WTC11 (cell line): ENCODE measurements at regions not wholly inside any gene's neighbourhood (a gene's known extent, or its start where the extent isn't known, plus 50 kb on each side); places are given as distances from the start of the nearest gene placed in this dataset.

ENCODE experiments used
- ATAC-seq: fragments of 200-7000 bp; cut with Tn5 transposase; 2 replicates; pipeline ENCODE4 v1.10.0; 2021; ENCODE audit warnings: mild to moderate bottlenecking, moderate library complexity
- CTCF ChIA-PET: fragments of 300-600 bp; sonication (Branson Sonifier 250); formaldehyde crosslinking; loops from one replicate; lab custom pipeline; 2021; ENCODE audit warnings: antibody characterized with exemption; lab: Charles Lee
- POLR2A ChIA-PET: fragments of 350-600 bp; sonication (Branson Sonifier 250); formaldehyde crosslinking; loops from one replicate; lab custom pipeline; 2021; ENCODE audit warnings: antibody characterized with exemption; lab: Charles Lee
- DNase-seq: peaks from one replicate; pipeline ENCODE4 v3.0.0; 2021; ENCODE audit warnings: low spot score
- H3K27ac Mint-ChIP-seq: 2 replicates; pipeline ENCODE4 v1.8.0; 2021; ENCODE audit warnings: mixed read lengths
- H3K27me3 Mint-ChIP-seq: 2 replicates; pipeline ENCODE4 v1.8.0; 2021; ENCODE audit warnings: low read depth, mild to moderate bottlenecking, moderate library complexity, mixed read lengths
- H3K36me3 Mint-ChIP-seq: 2 replicates; pipeline ENCODE4 v1.8.0; 2021; ENCODE audit warnings: mixed read lengths
- H3K4me1 Mint-ChIP-seq: 2 replicates; pipeline ENCODE4 v1.8.0; 2022; ENCODE audit warnings: mixed read lengths
- H3K4me3 Mint-ChIP-seq: 2 replicates; pipeline ENCODE4 v1.8.0; 2021; ENCODE audit warnings: mild to moderate bottlenecking, moderate library complexity, mixed read lengths
- H3K9me3 Mint-ChIP-seq: 2 replicates; pipeline ENCODE4 v1.8.0; 2021; ENCODE audit warnings: mixed read lengths
- ATF1 ChIP-seq: sonication (generic); formaldehyde crosslinking; IDR thresholded peaks from 2 replicates; pipeline ENCODE4 v1.8.1; 2023; ENCODE audit warnings: mild to moderate bottlenecking, moderate library complexity, missing genetic modification reagents
- CBFB ChIP-seq: sonication (generic); formaldehyde crosslinking; IDR thresholded peaks from 2 replicates; pipeline ENCODE4 v1.8.1; 2022; ENCODE audit warnings: mild to moderate bottlenecking, low read depth, missing genetic modification reagents
- CDX4 ChIP-seq: fragments of 250-450 bp; sonication (Bioruptor Pico); IDR thresholded peaks from 2 replicates; pipeline ENCODE4 v1.9.0; 2021; ENCODE audit warnings: moderate library complexity, mild to moderate bottlenecking, inconsistent platforms, borderline replicate concordance
- FOXP4 ChIP-seq: sonication (generic); formaldehyde crosslinking; IDR thresholded peaks from 2 replicates; pipeline ENCODE4 v1.8.0; 2022; ENCODE audit warnings: mild to moderate bottlenecking, missing genetic modification reagents
- GABPB1 ChIP-seq: sonication (generic); formaldehyde crosslinking; IDR thresholded peaks from 2 replicates; pipeline ENCODE4 v1.8.1; 2023; ENCODE audit warnings: mild to moderate bottlenecking, missing genetic modification reagents
- JUN ChIP-seq: sonication (generic); formaldehyde crosslinking; IDR thresholded peaks from 2 replicates; pipeline ENCODE4 v1.8.0; 2023; ENCODE audit warnings: mild to moderate bottlenecking, missing genetic modification reagents
- KAT7 ChIP-seq: sonication (generic); formaldehyde crosslinking; IDR thresholded peaks from 2 replicates; pipeline ENCODE4 v1.8.1; 2023; ENCODE audit warnings: missing genetic modification reagents, mild to moderate bottlenecking, borderline replicate concordance
- NR1H2 ChIP-seq: sonication (generic); formaldehyde crosslinking; IDR thresholded peaks from 2 replicates; pipeline ENCODE4 v1.9.0; 2021; ENCODE audit warnings: mild to moderate bottlenecking, moderate library complexity, missing genetic modification reagents
- OVOL2 ChIP-seq: fragments of 250-450 bp; sonication (Bioruptor Pico); IDR thresholded peaks from 2 replicates; pipeline ENCODE4 v1.9.0; 2021; ENCODE audit warnings: mild to moderate bottlenecking, borderline replicate concordance
- PRDM15 ChIP-seq: sonication (generic); formaldehyde crosslinking; IDR thresholded peaks from 2 replicates; pipeline ENCODE4 v1.8.0; 2022; ENCODE audit warnings: missing genetic modification reagents
- RELA ChIP-seq: sonication (generic); formaldehyde crosslinking; IDR thresholded peaks from 2 replicates; pipeline ENCODE4 v1.8.1; 2022; ENCODE audit warnings: missing genetic modification reagents, mild to moderate bottlenecking, borderline replicate concordance
- SP1 ChIP-seq: sonication (generic); formaldehyde crosslinking; conservative IDR thresholded peaks from 2 replicates; pipeline ENCODE4 v1.8.1; 2022; ENCODE audit warnings: missing genetic modification reagents
- TCF7 ChIP-seq: sonication (generic); formaldehyde crosslinking; IDR thresholded peaks from 2 replicates; pipeline ENCODE4 v1.8.0; 2022; ENCODE audit warnings: mild to moderate bottlenecking, low read depth, missing genetic modification reagents, moderate library complexity
- TEAD4 ChIP-seq: sonication (generic); formaldehyde crosslinking; IDR thresholded peaks from 2 replicates; pipeline ENCODE4 v1.8.0; 2022; ENCODE audit warnings: mild to moderate bottlenecking, missing genetic modification reagents
- ZMAT4 ChIP-seq: fragments of 250-450 bp; sonication (Bioruptor Pico); IDR thresholded peaks from 2 replicates; pipeline ENCODE4 v1.9.0; 2021; ENCODE audit warnings: mild to moderate bottlenecking
- ZNF396 ChIP-seq: fragments of 250-450 bp; sonication (Bioruptor Pico); IDR thresholded peaks from 2 replicates; pipeline ENCODE4 v1.8.0; 2021; ENCODE audit warnings: mild to moderate bottlenecking, moderate library complexity, borderline replicate concordance
- ZNF423 ChIP-seq: fragments of 250-450 bp; sonication (Bioruptor Pico); IDR thresholded peaks from 2 replicates; pipeline ENCODE4 v2.1.2; 2022; ENCODE audit warnings: mild to moderate bottlenecking, moderate library complexity
- TF ChIP-seq, protein P1 (sequence below): sonication (generic); formaldehyde crosslinking; IDR thresholded peaks from 2 replicates; pipeline ENCODE4 v1.8.1; 2022; ENCODE audit warnings: low read depth, mild to moderate bottlenecking, moderate library complexity, missing genetic modification reagents, borderline replicate concordance
- TF ChIP-seq, protein P2 (sequence below): sonication (generic); formaldehyde crosslinking; conservative IDR thresholded peaks from 2 replicates; pipeline ENCODE4 v1.8.1; 2023; ENCODE audit warnings: mild to moderate bottlenecking, low read depth, missing genetic modification reagents, moderate library complexity

DNA sequence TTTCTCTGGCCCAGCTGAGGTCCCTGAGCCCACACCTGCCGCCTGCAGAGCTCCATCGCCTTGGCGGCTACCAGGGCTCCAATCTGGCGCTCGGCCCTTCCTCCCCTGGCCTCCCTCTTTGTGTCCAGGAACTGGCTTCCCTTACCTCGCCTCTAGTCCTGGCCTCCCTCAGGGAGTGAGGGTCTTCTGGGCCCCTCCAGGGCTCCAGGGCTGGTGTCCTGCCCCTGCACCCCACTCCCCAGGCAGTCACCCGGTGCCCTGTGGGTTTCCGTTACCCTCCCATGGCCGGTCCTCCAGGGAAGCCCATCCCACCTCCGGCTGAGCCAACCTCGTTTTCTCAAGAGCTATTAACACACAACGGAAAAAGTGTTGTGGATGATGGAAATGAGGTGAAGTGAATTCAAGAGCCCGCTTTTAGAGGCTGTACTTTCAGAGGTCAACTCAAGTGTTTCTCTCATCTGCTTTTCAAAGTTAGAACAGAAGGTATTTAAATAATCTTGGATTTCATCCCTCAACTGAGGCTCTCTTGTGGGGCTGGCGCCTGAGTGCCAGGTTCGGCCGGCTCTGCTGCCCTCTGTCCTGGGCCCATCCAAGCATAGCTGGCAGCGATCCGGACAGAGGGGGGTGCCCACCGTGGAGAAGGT lies 131.9 kb downstream of the ASB1 start:
- ATAC-seq (no peak), DNase-seq (no peak)
- Mint-ChIP-seq H3K27me3 (no peaks in the 10 kb centered on the region; the same call in 1 of the 2 replicates), H3K9me3 (no peaks in the 10 kb centered on the region), H3K27ac (no peak overlapping the region), H3K4me3 (no peak overlapping the region), H3K36me3 (no peaks in the 10 kb centered on the region), H3K4me1 (peaks cover 7% of the 10 kb centered on the region)
- ChIA-PET CTCF (interaction anchor here (0.5 to 2.2 kb wide), 2 partner anchors 22 to 35 kb away, joined by 5 to 10 read pairs; no protein-coding TSS in a partner anchor), POLR2A (no interaction called here)
- TF ChIP-seq KAT7 (no peak), RELA (CRISPR knock-in tag) (no peak), ZMAT4 (CRISPR knock-in tag) (no peak), ATF1 (no peak), TCF7 (CRISPR knock-in tag) (no peak), CBFB (CRISPR knock-in tag) (no peak), NR1H2 (CRISPR knock-in tag) (no peak), ZNF396 (CRISPR knock-in tag) (no peak), OVOL2 (CRISPR knock-in tag) (no peak), SP1 (no peak), GABPB1 (no peak), TEAD4 (CRISPR knock-in tag) (no peak), CDX4 (CRISPR knock-in tag) (no peak), ZNF423 (CRISPR knock-in tag) (no peak), FOXP4 (CRISPR knock-in tag) (no peak), JUN (CRISPR knock-in tag) (no peak), PRDM15 (CRISPR knock-in tag) (no peak)
- TF ChIP-seq, protein P1, sequence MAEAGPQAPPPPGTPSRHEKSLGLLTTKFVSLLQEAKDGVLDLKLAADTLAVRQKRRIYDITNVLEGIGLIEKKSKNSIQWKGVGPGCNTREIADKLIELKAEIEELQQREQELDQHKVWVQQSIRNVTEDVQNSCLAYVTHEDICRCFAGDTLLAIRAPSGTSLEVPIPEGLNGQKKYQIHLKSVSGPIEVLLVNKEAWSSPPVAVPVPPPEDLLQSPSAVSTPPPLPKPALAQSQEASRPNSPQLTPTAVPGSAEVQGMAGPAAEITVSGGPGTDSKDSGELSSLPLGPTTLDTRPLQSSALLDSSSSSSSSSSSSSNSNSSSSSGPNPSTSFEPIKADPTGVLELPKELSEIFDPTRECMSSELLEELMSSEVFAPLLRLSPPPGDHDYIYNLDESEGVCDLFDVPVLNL (CRISPR knock-in tag): no peak
- TF ChIP-seq, protein P2, sequence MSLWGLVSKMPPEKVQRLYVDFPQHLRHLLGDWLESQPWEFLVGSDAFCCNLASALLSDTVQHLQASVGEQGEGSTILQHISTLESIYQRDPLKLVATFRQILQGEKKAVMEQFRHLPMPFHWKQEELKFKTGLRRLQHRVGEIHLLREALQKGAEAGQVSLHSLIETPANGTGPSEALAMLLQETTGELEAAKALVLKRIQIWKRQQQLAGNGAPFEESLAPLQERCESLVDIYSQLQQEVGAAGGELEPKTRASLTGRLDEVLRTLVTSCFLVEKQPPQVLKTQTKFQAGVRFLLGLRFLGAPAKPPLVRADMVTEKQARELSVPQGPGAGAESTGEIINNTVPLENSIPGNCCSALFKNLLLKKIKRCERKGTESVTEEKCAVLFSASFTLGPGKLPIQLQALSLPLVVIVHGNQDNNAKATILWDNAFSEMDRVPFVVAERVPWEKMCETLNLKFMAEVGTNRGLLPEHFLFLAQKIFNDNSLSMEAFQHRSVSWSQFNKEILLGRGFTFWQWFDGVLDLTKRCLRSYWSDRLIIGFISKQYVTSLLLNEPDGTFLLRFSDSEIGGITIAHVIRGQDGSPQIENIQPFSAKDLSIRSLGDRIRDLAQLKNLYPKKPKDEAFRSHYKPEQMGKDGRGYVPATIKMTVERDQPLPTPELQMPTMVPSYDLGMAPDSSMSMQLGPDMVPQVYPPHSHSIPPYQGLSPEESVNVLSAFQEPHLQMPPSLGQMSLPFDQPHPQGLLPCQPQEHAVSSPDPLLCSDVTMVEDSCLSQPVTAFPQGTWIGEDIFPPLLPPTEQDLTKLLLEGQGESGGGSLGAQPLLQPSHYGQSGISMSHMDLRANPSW: no peak
